Neural cell (in vitro differentiated cells): ENCODE measurements at regions not wholly inside any gene's neighbourhood (a gene's known extent, or its start where the extent isn't known, plus 50 kb on each side); places are given as distances from the start of the nearest gene placed in this dataset.

Source experiments
- H2AFZ ChIP-seq: fragments of 200-600, 300-800 bp; sonication (generic), shearing (Covaris generic); 2 replicates; pipeline ENCODE4 v1.6.0; 2014; ENCODE audit warnings: low read depth, mild to moderate bottlenecking, antibody characterized with exemption, low read length, moderate library complexity
- H3F3A ChIP-seq: fragments of 200-600 bp; shearing (Covaris generic); 2 replicates; pipeline ENCODE4 v1.6.1; 2016; ENCODE audit warnings: mild to moderate bottlenecking, moderate library complexity, mixed read lengths, antibody characterized with exemption, low read length; ENCODE audit not compliant: insufficient read depth, poor library complexity, severe bottlenecking
- H3K27ac ChIP-seq: fragments of 200-600, 300-800 bp; sonication (generic), shearing (Covaris generic); 2 replicates; pipeline ENCODE4 v1.5.1; 2014; ENCODE audit warnings: mild to moderate bottlenecking, low read length, moderate library complexity
- H3K27me3 ChIP-seq: fragments of 300-800, 200-600 bp; sonication (generic), shearing (Covaris generic); 2 replicates; pipeline ENCODE4 v1.6.0; 2014; ENCODE audit warnings: mild to moderate bottlenecking, low read depth, low read length, moderate library complexity; ENCODE audit not compliant: insufficient read depth
- H3K36me3 ChIP-seq: fragments of 300-800, 200-600 bp; sonication (generic), shearing (Covaris generic); 2 replicates; pipeline ENCODE4 v1.5.1; 2014; ENCODE audit warnings: mild to moderate bottlenecking, antibody characterized with exemption, low read length, moderate library complexity; ENCODE audit not compliant: insufficient read depth
- H3K4me2 ChIP-seq: fragments of 300-800, 200-600 bp; sonication (generic), shearing (Covaris generic); 2 replicates; pipeline ENCODE4 v1.6.0; 2014; ENCODE audit warnings: mild to moderate bottlenecking, low read length
- H3K4me3 ChIP-seq: fragments of 300-800, 200-600 bp; sonication (generic), shearing (Covaris generic); 2 replicates; pipeline ENCODE4 v1.5.1; 2014; ENCODE audit warnings: mild to moderate bottlenecking, low read length, moderate library complexity
- H3K79me2 ChIP-seq: fragments of 200-600 bp; shearing (Covaris generic); replicated peaks from 2 replicates; pipeline ENCODE4 v1.6.0; 2014; ENCODE audit warnings: mild to moderate bottlenecking, low read length, moderate library complexity; ENCODE audit not compliant: insufficient read depth
- H3K9ac ChIP-seq: fragments of 300-800, 200-600 bp; sonication (generic), shearing (Covaris generic); 2 replicates; pipeline ENCODE4 v1.6.1; 2016; ENCODE audit warnings: mild to moderate bottlenecking, low read length, mixed read lengths
- H3K9me2 ChIP-seq: fragments of 200-600 bp; shearing (Covaris generic); 2 replicates; pipeline ENCODE4 v1.6.1; 2016; ENCODE audit warnings: mild to moderate bottlenecking, low read length, mixed read lengths; ENCODE audit not compliant: insufficient read depth
- H3K9me3 ChIP-seq: fragments of 200-600, 300-800 bp; sonication (generic), shearing (Covaris generic); 2 replicates; pipeline ENCODE4 v1.6.1; 2016; ENCODE audit warnings: mild to moderate bottlenecking, mixed run types, low read length, moderate library complexity, mixed read lengths
- H4K20me1 ChIP-seq: fragments of 200-600 bp; shearing (Covaris generic); 2 replicates; pipeline ENCODE4 v1.6.1; 2016; ENCODE audit warnings: mild to moderate bottlenecking, mixed run types; ENCODE audit not compliant: insufficient read depth
- CTCF ChIP-seq: fragments of 450-650 bp; IDR thresholded peaks from 2 replicates; pipeline ENCODE4 v1.5.1; 2014; ENCODE audit warnings: antibody characterized with exemption, mild to moderate bottlenecking, moderate library complexity; ENCODE audit not compliant: poor library complexity, severe bottlenecking
- EP300 ChIP-seq: fragments of 450-650 bp; conservative IDR thresholded peaks from 2 replicates; pipeline ENCODE4 v1.6.1; 2014; ENCODE audit warnings: antibody characterized with exemption, mild to moderate bottlenecking, moderate library complexity; ENCODE audit not compliant: poor library complexity, severe bottlenecking
- EZH2 ChIP-seq: fragments of 200-600, 300-800 bp; shearing (Covaris generic), sonication (generic); IDR thresholded peaks from 2 replicates; pipeline ENCODE4 v1.6.1; 2014; ENCODE audit warnings: antibody characterized with exemption, low read length, borderline replicate concordance, mild to moderate bottlenecking; ENCODE audit not compliant: insufficient read depth, poor library complexity, severe bottlenecking
- POLR2AphosphoS5 ChIP-seq: IDR thresholded peaks from 2 replicates; pipeline ENCODE4 v1.6.1; 2012
- RAD21 ChIP-seq: fragments of 450-650 bp; conservative IDR thresholded peaks from 2 replicates; pipeline ENCODE4 v1.6.1; 2014; ENCODE audit warnings: antibody characterized with exemption, mild to moderate bottlenecking, moderate library complexity
- REST ChIP-seq: IDR thresholded peaks from 2 replicates; pipeline ENCODE4 v1.6.1; 2012; ENCODE audit warnings: borderline replicate concordance
- SMC3 ChIP-seq: fragments of 450-650 bp; conservative IDR thresholded peaks from 2 replicates; pipeline ENCODE4 v1.6.1; 2014; ENCODE audit warnings: antibody characterized with exemption, mild to moderate bottlenecking, moderate library complexity; ENCODE audit not compliant: poor library complexity
- TAF1 ChIP-seq: IDR thresholded peaks from 2 replicates; pipeline ENCODE4 v1.6.1; 2012; ENCODE audit warnings: low read depth

GRCh38 chr2:106686814-106687213, 199.2 kb downstream of the ST6GAL2 start:
- Histone ChIP-seq H3K9me2 (no peaks in the 10 kb centered on the region), H3F3A (no peaks in the 10 kb centered on the region), H3K27ac (no peak overlapping the region), H3K9me3 (peaks cover 4% of the 10 kb centered on the region), H3K27me3 (no peaks in the 10 kb centered on the region), H3K79me2 (no peaks in the 10 kb centered on the region), H4K20me1 (no peaks in the 10 kb centered on the region), H3K9ac (no peak overlapping the region), H2AFZ (no peak overlapping the region), H3K4me2 (no peak overlapping the region), H3K4me3 (no peak overlapping the region), H3K36me3 (no peaks in the 10 kb centered on the region)
- no peak for TF ChIP-seq EZH2
- no peak for TF ChIP-seq TAF1
- TF ChIP-seq REST, result no peak
- no peak for TF ChIP-seq EP300
- no peak for TF ChIP-seq SMC3

GRCh38 chr2:106694964-106695470, 190.9 kb downstream of the ST6GAL2 start:
- no peak overlapping the region for H3K9ac ChIP-seq

GRCh38 chr2:106695919-106696318, 190.0 kb downstream of the ST6GAL2 start:
- Histone ChIP-seq H4K20me1 (no peaks in the 10 kb centered on the region), H3K4me2 (no peak overlapping the region), H3K9ac (no peak overlapping the region), H3K79me2 (no peaks in the 10 kb centered on the region), H3K9me3 (no peaks in the 10 kb centered on the region), H3K27ac (peak overlapping the region; percentile 41), H3K36me3 (no peaks in the 10 kb centered on the region), H3K27me3 (no peaks in the 10 kb centered on the region), H3K4me3 (no peak overlapping the region), H3F3A (no peaks in the 10 kb centered on the region), H3K9me2 (no peaks in the 10 kb centered on the region), H2AFZ (no peak overlapping the region)
- TF ChIP-seq REST (no peak), RAD21 (no peak), CTCF (no peak)

More at GRCh38 chr2:106694964-106695470, 190.9 kb downstream of the ST6GAL2 start:
- H4K20me1 ChIP-seq, result no peaks in the 10 kb centered on the region
- peak overlapping the region; percentile 36 for H3K4me2 ChIP-seq
- no peaks in the 10 kb centered on the region for H3F3A ChIP-seq
- H3K79me2 ChIP-seq, result no peaks in the 10 kb centered on the region
- H3K9me3 ChIP-seq, result no peaks in the 10 kb centered on the region
- H3K9me2 ChIP-seq, result no peaks in the 10 kb centered on the region
- no peaks in the 10 kb centered on the region for H3K36me3 ChIP-seq
- no peaks in the 10 kb centered on the region for H3K27me3 ChIP-seq
- TF ChIP-seq POLR2AphosphoS5 (no peak), EP300 (peak; percentile 31)
- H3K4me3 ChIP-seq, result no peak overlapping the region
- peak overlapping the region; percentile 41 for H3K27ac ChIP-seq
- H2AFZ ChIP-seq, result no peak overlapping the region
